SK-N-SH (cell line): ENCODE measurements at regions not wholly inside any gene's neighbourhood (a gene's known extent, or its start where the extent isn't known, plus 50 kb on each side); places are given as distances from the start of the nearest gene placed in this dataset.

Source experiments
- CTCF ChIA-PET: fragments of 300-600, 350-600 bp; formaldehyde crosslinking; extraction: SDS; loops from one replicate; lab custom pipeline; 2021; lab: Yijun Ruan, JAX
- POLR2A ChIA-PET: fragments of 350-600 bp; sonication (Branson Sonifier 250); formaldehyde crosslinking; extraction: SDS; loops from one replicate; lab custom pipeline; 2020; ENCODE audit warnings: antibody characterized with exemption, inconsistent platforms; lab: Yijun Ruan, JAX
- DNase-seq: peaks from one replicate; pipeline ENCODE4 v3.0.0; 2012
- H2AFZ ChIP-seq: fragments of 200-600 bp; sonication (generic); 2 replicates; pipeline ENCODE4 v1.8.1; 2016; ENCODE audit warnings: antibody characterized with exemption, mild to moderate bottlenecking, low read depth
- H3F3A ChIP-seq: fragments of 200-600 bp; sonication (generic); replicated peaks from 2 replicates; pipeline ENCODE3; 2016; ENCODE audit warnings: antibody characterized with exemption, mild to moderate bottlenecking; ENCODE audit not compliant: insufficient read depth
- H3K27ac ChIP-seq, 2 experiments: fragments of 200-500 bp in 1 of 2; fragments of 200-600 bp in 1 of 2; sonication (Bioruptor generic) in 1 of 2; sonication (generic), shearing (Covaris generic) in 1 of 2; 2 replicates each; pipeline versions ENCODE4 v1.5.1 to v1.6.1; 2014 to 2016; ENCODE audit warnings: low read depth in 2 of 2, inconsistent platforms in 1 of 2, low read length in 1 of 2, mild to moderate bottlenecking in 1 of 2, mixed read lengths in 1 of 2
- H3K27me3 ChIP-seq: fragments of 200-600 bp; sonication (generic), shearing (Covaris generic); 2 replicates; pipeline ENCODE4 v1.6.1; 2016; ENCODE audit warnings: mixed run types; ENCODE audit not compliant: insufficient read depth
- H3K36me3 ChIP-seq, 2 experiments: fragments of 200-500 bp in 1 of 2; fragments of 200-600 bp in 1 of 2; sonication (Bioruptor generic) in 1 of 2; sonication (generic) in 1 of 2; replicated peaks in 1 of 2; 2 replicates each; pipeline versions ENCODE3 to v1.5.1; 2014 to 2016; ENCODE audit warnings: low read length in 1 of 2, mild to moderate bottlenecking in 1 of 2; ENCODE audit not compliant: insufficient read depth in 2 of 2, control insufficient read depth in 1 of 2
- H3K4me1 ChIP-seq, 2 experiments: fragments of 200-500 bp in 1 of 2; fragments of 200-600 bp in 1 of 2; sonication (Bioruptor generic) in 1 of 2; sonication (generic), shearing (Covaris generic) in 1 of 2; 2 replicates each; pipeline versions ENCODE4 v1.5.1 to v1.6.1; 2014 to 2016; ENCODE audit warnings: low read depth in 1 of 2, low read length in 1 of 2, mixed run types in 1 of 2; ENCODE audit not compliant: insufficient read depth in 2 of 2, control insufficient read depth in 1 of 2
- H3K4me2 ChIP-seq: fragments of 200-600 bp; sonication (generic), shearing (Covaris generic); 2 replicates; pipeline ENCODE4 v1.6.1; 2017; ENCODE audit warnings: mixed run types
- H3K4me3 ChIP-seq, 2 experiments: fragments of 200-500 bp in 1 of 2; fragments of 200-600 bp in 1 of 2; sonication (Bioruptor generic) in 1 of 2; sonication (generic), shearing (Covaris generic) in 1 of 2; 2 replicates each; pipeline versions ENCODE4 v1.5.1 to v1.8.1; 2014 to 2016; ENCODE audit warnings: low read depth in 2 of 2, inconsistent platforms in 1 of 2, low read length in 1 of 2, mild to moderate bottlenecking in 1 of 2, mixed read lengths in 1 of 2, moderate library complexity in 1 of 2
- H3K79me2 ChIP-seq: fragments of 200-600 bp; sonication (generic); 2 replicates; pipeline ENCODE4 v1.8.1; 2017; ENCODE audit warnings: mild to moderate bottlenecking; ENCODE audit not compliant: insufficient read depth
- H3K9ac ChIP-seq: fragments of 200-600 bp; sonication (generic); 2 replicates; pipeline ENCODE4 v1.6.1; 2017; ENCODE audit warnings: mixed run types
- H3K9me2 ChIP-seq: fragments of 200-600 bp; sonication (generic); 2 replicates; pipeline ENCODE4 v1.6.1; 2017; ENCODE audit warnings: mixed run types
- H3K9me3 ChIP-seq: fragments of 200-600 bp; sonication (generic); 2 replicates; pipeline ENCODE4 v1.6.1; 2017; ENCODE audit warnings: mixed run types, mild to moderate bottlenecking, moderate library complexity
- H4K20me1 ChIP-seq: fragments of 200-600 bp; sonication (generic); 2 replicates; pipeline ENCODE4 v1.6.1; 2017; ENCODE audit warnings: mild to moderate bottlenecking, mixed run types; ENCODE audit not compliant: insufficient read depth
- CTCF ChIP-seq: fragments of 200-600 bp; sonication (generic); IDR thresholded peaks from 2 replicates; pipeline ENCODE4 v1.6.1; 2017; ENCODE audit warnings: antibody characterized with exemption, mild to moderate bottlenecking, moderate library complexity
- EP300 ChIP-seq, 2 experiments: IDR thresholded peaks; 2 replicates each; pipeline versions ENCODE4 v1.4.0 to v1.6.1; 2012; ENCODE audit warnings: borderline replicate concordance in 1 of 2, low read depth in 1 of 2, low read length in 1 of 2
- EZH2phosphoT487 ChIP-seq: fragments of 200-600 bp; sonication (generic); IDR thresholded peaks from 2 replicates; pipeline ENCODE4 v1.6.1; 2017; ENCODE audit warnings: low read depth, mixed run types, mild to moderate bottlenecking, antibody characterized with exemption, moderate library complexity, borderline replicate concordance
- FOXJ3 ChIP-seq: sonication (generic); formaldehyde crosslinking; IDR thresholded peaks from 2 replicates; pipeline ENCODE4 v1.5.1; 2020; ENCODE audit warnings: mild to moderate bottlenecking, missing genetic modification reagents
- FOXM1 ChIP-seq: IDR thresholded peaks from 2 replicates; pipeline ENCODE4 v1.4.0; 2012; ENCODE audit warnings: low read depth, mild to moderate bottlenecking
- MEF2A ChIP-seq: IDR thresholded peaks from 2 replicates; pipeline ENCODE4 v1.4.0; 2012; ENCODE audit warnings: low read depth, borderline replicate concordance
- NFIC ChIP-seq: IDR thresholded peaks from 2 replicates; pipeline ENCODE4 v1.4.0; 2012; ENCODE audit warnings: borderline replicate concordance
- NRF1 ChIP-seq: IDR thresholded peaks from 2 replicates; pipeline ENCODE4 v1.6.1; 2012; ENCODE audit warnings: low read depth, mild to moderate bottlenecking, low read length
- PBX3 ChIP-seq: IDR thresholded peaks from 2 replicates; pipeline ENCODE4; 2012
- POLR2AphosphoS5 ChIP-seq: IDR thresholded peaks from 2 replicates; pipeline ENCODE4 v1.6.1; 2012; ENCODE audit warnings: low read depth, low read length
- SIN3A ChIP-seq: IDR thresholded peaks from 2 replicates; pipeline ENCODE4 v1.6.1; 2012; ENCODE audit warnings: low read depth, mild to moderate bottlenecking, low read length, moderate library complexity, borderline replicate concordance
- SMC3 ChIP-seq: IDR thresholded peaks from 2 replicates; pipeline ENCODE4 v1.6.1; 2012; ENCODE audit warnings: low read depth, low read length, improper control_type of control experiment
- TAF1 ChIP-seq: IDR thresholded peaks from 2 replicates; pipeline ENCODE4 v1.6.1; 2012; ENCODE audit warnings: low read depth, mild to moderate bottlenecking, low read length, moderate library complexity, borderline replicate concordance
- TEAD4 ChIP-seq: IDR thresholded peaks from 2 replicates; pipeline ENCODE4 v1.4.0; 2012; ENCODE audit warnings: mild to moderate bottlenecking, borderline replicate concordance; ENCODE audit not compliant: insufficient read depth
- USF2 ChIP-seq: fragments of 150-350 bp; IDR thresholded peaks from 2 replicates; pipeline ENCODE4 v1.6.1; 2017; ENCODE audit warnings: antibody characterized with exemption, low read length, low read depth, borderline replicate concordance
- WGBS: methylation state at CpG from one replicate; pipeline ENCODE4 v1.1.6; 2017; ENCODE audit warnings: low lambda C conversion rate; 5-methylcytosine and 5-hydroxymethylcytosine counted together
- TF ChIP-seq, protein P1 (sequence below): IDR thresholded peaks from 2 replicates; pipeline ENCODE4 v1.4.0; 2012; ENCODE audit warnings: low read depth, borderline replicate concordance

DNA sequence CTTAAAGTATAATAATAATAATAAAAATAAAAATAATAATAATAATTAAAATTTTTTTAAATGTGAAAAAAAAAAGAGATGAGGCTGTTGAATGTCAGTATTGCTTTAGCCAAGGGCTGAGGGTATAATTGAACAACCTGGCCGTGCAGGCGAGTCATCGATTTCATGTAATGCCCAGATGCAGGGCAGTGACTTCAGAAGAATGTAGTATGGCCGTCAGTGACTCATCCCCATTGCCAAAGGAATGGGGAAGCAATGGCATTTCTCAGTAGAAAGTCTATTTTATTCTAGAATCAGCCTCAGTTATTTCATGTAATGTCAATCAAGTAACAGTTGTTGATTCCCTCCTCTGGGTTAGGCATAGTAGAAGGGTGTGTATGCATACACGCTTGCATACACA is 516.4 kb downstream of the GLRX3 start:
- TF ChIP-seq USF2 (no peak), CTCF (no peak), NRF1 (no peak), TEAD4 (no peak), PBX3 (no peak), EZH2phosphoT487 (no peak), FOXJ3 (CRISPR knock-in tag) (no peak), SIN3A (no peak)
- POLR2A ChIA-PET = no interaction called here
- no peaks in the 10 kb centered on the region for H3K27me3 ChIP-seq
- H3K4me1 ChIP-seq = no peaks in the 10 kb centered on the region; a peak in 1 of 4 replicates
- CTCF ChIA-PET = no interaction called here
- H3K9me2 ChIP-seq = no peaks in the 10 kb centered on the region
- no peak overlapping the region for H2AFZ ChIP-seq
- H3K27ac ChIP-seq = no peak overlapping the region
- no peaks in the 10 kb centered on the region for H3K9me3 ChIP-seq
- no peak overlapping the region for H3K9ac ChIP-seq
- no peaks in the 10 kb centered on the region for H3K79me2 ChIP-seq
- 59% methylated on average over 5 of the region's 5 CpGs for WGBS
- no peaks in the 10 kb centered on the region for H3F3A ChIP-seq
- H3K36me3 ChIP-seq = no peaks in the 10 kb centered on the region
- H3K4me3 ChIP-seq = no peak overlapping the region
- no peak overlapping the region for H3K4me2 ChIP-seq
- no peaks in the 10 kb centered on the region for H4K20me1 ChIP-seq
- DNase-seq = no peak

GRCh38 chr10:130652964-130653578 is 516.9 kb downstream of the GLRX3 start:
- no peaks in the 10 kb centered on the region for H3K27me3 ChIP-seq
- H3K27ac ChIP-seq = no peak overlapping the region
- H2AFZ ChIP-seq = no peak overlapping the region
- H3F3A ChIP-seq = no peaks in the 10 kb centered on the region
- WGBS = 45% methylated on average over 14 of the region's 14 CpGs
- no peak overlapping the region for H3K4me2 ChIP-seq
- ChIA-PET CTCF (no interaction called here), POLR2A (no interaction called here)
- no peak for DNase-seq
- H3K9me2 ChIP-seq = no peaks in the 10 kb centered on the region
- no peaks in the 10 kb centered on the region for H3K9me3 ChIP-seq
- H3K4me3 ChIP-seq = no peak overlapping the region
- H3K4me1 ChIP-seq = no peaks in the 10 kb centered on the region; a peak in 1 of 4 replicates
- no peaks in the 10 kb centered on the region for H3K36me3 ChIP-seq
- H3K9ac ChIP-seq = no peak overlapping the region
- no peaks in the 10 kb centered on the region for H3K79me2 ChIP-seq
- no peaks in the 10 kb centered on the region for H4K20me1 ChIP-seq
- TF ChIP-seq EP300 (IDR thresholded peaks at IDR 0.05; ENCODE audit: borderline replicate concordance in 1 of 2, low read depth in 1 of 2, low read length in 1 of 2) (no peak), SIN3A (no peak), FOXJ3 (CRISPR knock-in tag) (no peak), FOXM1 (no peak), PBX3 (no peak), MEF2A (no peak), NFIC (no peak), POLR2AphosphoS5 (no peak), SMC3 (no peak), TAF1 (no peak)
- TF ChIP-seq, protein P1, sequence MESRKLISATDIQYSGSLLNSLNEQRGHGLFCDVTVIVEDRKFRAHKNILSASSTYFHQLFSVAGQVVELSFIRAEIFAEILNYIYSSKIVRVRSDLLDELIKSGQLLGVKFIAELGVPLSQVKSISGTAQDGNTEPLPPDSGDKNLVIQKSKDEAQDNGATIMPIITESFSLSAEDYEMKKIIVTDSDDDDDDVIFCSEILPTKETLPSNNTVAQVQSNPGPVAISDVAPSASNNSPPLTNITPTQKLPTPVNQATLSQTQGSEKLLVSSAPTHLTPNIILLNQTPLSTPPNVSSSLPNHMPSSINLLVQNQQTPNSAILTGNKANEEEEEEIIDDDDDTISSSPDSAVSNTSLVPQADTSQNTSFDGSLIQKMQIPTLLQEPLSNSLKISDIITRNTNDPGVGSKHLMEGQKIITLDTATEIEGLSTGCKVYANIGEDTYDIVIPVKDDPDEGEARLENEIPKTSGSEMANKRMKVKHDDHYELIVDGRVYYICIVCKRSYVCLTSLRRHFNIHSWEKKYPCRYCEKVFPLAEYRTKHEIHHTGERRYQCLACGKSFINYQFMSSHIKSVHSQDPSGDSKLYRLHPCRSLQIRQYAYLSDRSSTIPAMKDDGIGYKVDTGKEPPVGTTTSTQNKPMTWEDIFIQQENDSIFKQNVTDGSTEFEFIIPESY = no peak
